HCT116 (cell line): ENCODE measurements at regions not wholly inside any gene's neighbourhood (a gene's known extent, or its start where the extent isn't known, plus 50 kb on each side); places are given as distances from the start of the nearest gene placed in this dataset.

Experiments
- ATAC-seq: fragments of 200-7000 bp; cut with Tn5 transposase; 2 replicates; pipeline ENCODE4 v1.9.1; 2020; ENCODE audit warnings: mild to moderate bottlenecking, moderate library complexity
- BruUV-seq: library from RNA; stranded (reverse); fragments of 400-500 nt; replicated peaks from 2 replicates; lab custom pipeline; 2021; lab: Mats Ljungman, UMichigan
- CTCF ChIA-PET: fragments of 300-600 bp; sonication (Branson Sonifier 250); formaldehyde crosslinking; loops from one replicate; lab custom pipeline; 2021; ENCODE audit warnings: antibody characterized with exemption; lab: Charles Lee
- POLR2A ChIA-PET: fragments of 300-600, 350-600 bp; sonication (Branson Sonifier 250); formaldehyde crosslinking; loops from one replicate; lab custom pipeline; 2021; ENCODE audit warnings: antibody characterized with exemption; lab: Charles Lee
- RAD21 ChIA-PET, 2 experiments: fragments of 300-600 bp; sonication (Branson Sonifier 250); formaldehyde crosslinking; loops; one replicate each; lab custom pipeline; 2023; ENCODE audit warnings: low total read pairs in 2 of 2; ENCODE audit not compliant: uncharacterized antibody in 2 of 2, unreplicated experiment in 2 of 2, low non-redundant PET in 1 of 2; lab: Charles Lee
- DNase-seq: peaks from one replicate; pipeline ENCODE4 v3.0.0-alpha.2; 2010; ENCODE audit warnings: low read depth, low spot score
- H2AFZ ChIP-seq: fragments of 200-600 bp; shearing (Covaris generic), sonication (generic); 2 replicates; pipeline ENCODE4 v1.6.1; 2017; ENCODE audit warnings: low read depth, mixed run types, mixed read lengths, antibody characterized with exemption, low read length; ENCODE audit not compliant: poor library complexity, severe bottlenecking
- H3K27ac ChIP-seq: 2 replicates; pipeline ENCODE4 v1.5.1; 2012; ENCODE audit warnings: low read depth, low read length
- H3K27me3 ChIP-seq: fragments of 200-600 bp; sonication (generic); 2 replicates; pipeline ENCODE4 v1.6.1; 2016; ENCODE audit warnings: mixed run types, low read length, mixed read lengths; ENCODE audit not compliant: insufficient read depth
- H3K36me3 ChIP-seq, 2 experiments: fragments of 200-500 bp in 1 of 2; fragments of 200-600 bp in 1 of 2; sonication (Bioruptor generic) in 1 of 2; sonication (generic) in 1 of 2; 2 replicates each; pipeline versions ENCODE4 v1.5.1 to v1.6.1; 2014 to 2016; ENCODE audit warnings: low read length in 2 of 2, inconsistent platforms in 1 of 2, mixed read lengths in 1 of 2, mixed run types in 1 of 2; ENCODE audit not compliant: insufficient read depth in 2 of 2, control insufficient read depth in 1 of 2
- H3K4me1 ChIP-seq, 2 experiments: fragments of 200-600 bp in 1 of 2; sonication (generic) in 1 of 2; 2 replicates each; pipeline versions ENCODE4 v1.5.1 to v1.6.1; 2012 to 2017; ENCODE audit warnings: low read length in 2 of 2, inconsistent platforms in 1 of 2, mild to moderate bottlenecking in 1 of 2, mixed read lengths in 1 of 2, mixed run types in 1 of 2, moderate library complexity in 1 of 2; ENCODE audit not compliant: insufficient read depth in 2 of 2, control insufficient read depth in 1 of 2
- H3K4me2 ChIP-seq: fragments of 200-600 bp; sonication (generic); 2 replicates; pipeline ENCODE4 v1.6.1; 2017; ENCODE audit warnings: mixed run types, low read length, mixed read lengths
- H3K4me3 ChIP-seq, 2 experiments: fragments of 200-600 bp in 1 of 2; sonication (generic) in 1 of 2; replicated peaks in 1 of 2; 2 replicates each; pipeline ENCODE4 v1.5.1; 2011 to 2016; ENCODE audit warnings: low read length in 2 of 2, control low read depth in 1 of 2, low read depth in 1 of 2, mild to moderate bottlenecking in 1 of 2, mixed read lengths in 1 of 2, mixed run types in 1 of 2
- H3K79me2 ChIP-seq: fragments of 200-600 bp; sonication (generic); 2 replicates; pipeline ENCODE4 v1.6.1; 2017; ENCODE audit warnings: mild to moderate bottlenecking, mixed run types, low read length, moderate library complexity, mixed read lengths; ENCODE audit not compliant: insufficient read depth
- H3K9ac ChIP-seq: fragments of 200-600 bp; sonication (generic); 2 replicates; pipeline ENCODE4 v1.6.1; 2016; ENCODE audit warnings: low read length, mixed read lengths
- H3K9me2 ChIP-seq: fragments of 200-600 bp; sonication (generic), shearing (Covaris generic); 2 replicates; pipeline ENCODE4 v1.6.1; 2017; ENCODE audit warnings: mixed run types, mild to moderate bottlenecking, moderate library complexity; ENCODE audit not compliant: insufficient read depth
- H3K9me3 ChIP-seq, 2 experiments: fragments of 200-500 bp in 1 of 2; fragments of 200-600 bp in 1 of 2; sonication (Bioruptor generic) in 1 of 2; sonication (generic) in 1 of 2; 2 replicates each; pipeline ENCODE4 v1.6.1; 2014 to 2017; ENCODE audit warnings: low read length in 2 of 2, mixed read lengths in 2 of 2, inconsistent platforms in 1 of 2, low read depth in 1 of 2, mild to moderate bottlenecking in 1 of 2, mixed run types in 1 of 2, moderate library complexity in 1 of 2; ENCODE audit not compliant: control insufficient read depth in 1 of 2, insufficient read depth in 1 of 2
- H4K20me1 ChIP-seq: fragments of 200-600 bp; sonication (generic), shearing (Covaris generic); 2 replicates; pipeline ENCODE4 v1.6.1; 2017; ENCODE audit warnings: mixed run types, mild to moderate bottlenecking, moderate library complexity; ENCODE audit not compliant: insufficient read depth
- CBX3 ChIP-seq: IDR thresholded peaks from 2 replicates; pipeline ENCODE4 v1.6.1; 2012; ENCODE audit warnings: low read depth
- CEBPB ChIP-seq: IDR thresholded peaks from 2 replicates; pipeline ENCODE4 v1.6.1; 2012; ENCODE audit warnings: low read depth
- EZH2phosphoT487 ChIP-seq: fragments of 200-600 bp; IDR thresholded peaks from 2 replicates; pipeline ENCODE4 v1.6.1; 2018; ENCODE audit warnings: antibody characterized with exemption, borderline replicate concordance
- FOSL1 ChIP-seq: IDR thresholded peaks from 2 replicates; pipeline ENCODE4 v1.6.1; 2012; ENCODE audit warnings: low read depth
- POLR2A ChIP-seq: IDR thresholded peaks from 2 replicates; pipeline ENCODE4 v1.7.0; 2011; ENCODE audit warnings: borderline replicate concordance; ENCODE audit not compliant: insufficient read depth, insufficient read length; ENCODE audit errors: extremely low read depth
- SIN3A ChIP-seq: IDR thresholded peaks from 2 replicates; pipeline ENCODE4 v1.6.1; 2012; ENCODE audit warnings: low read depth
- SRF ChIP-seq: IDR thresholded peaks from 2 replicates; pipeline ENCODE4 v1.6.1; 2012; ENCODE audit warnings: low read depth
- TCF7L2 ChIP-seq: IDR thresholded peaks from 2 replicates; pipeline ENCODE4 v1.7.0; 2011; ENCODE audit warnings: borderline replicate concordance, inconsistent platforms; ENCODE audit not compliant: insufficient read depth, insufficient read length; ENCODE audit errors: extremely low read depth
- ZNF274 ChIP-seq: fragments of 200-500 bp; sonication (Bioruptor generic); IDR thresholded peaks from 2 replicates; pipeline ENCODE4 v1.6.1; 2014; ENCODE audit warnings: mild to moderate bottlenecking, low read depth, low read length, inconsistent platforms
- intact Hi-C: fragments of 100-400 bp; cut with micrococcal nuclease; formaldehyde crosslinking; loops from 2 replicates; pipeline ENCODE4 v1.10.0; 2022
- TF ChIP-seq, protein P1 (sequence below): IDR thresholded peaks from 2 replicates; pipeline ENCODE4 v1.6.1; 2012; ENCODE audit warnings: low read depth
- TF ChIP-seq, protein P2 (sequence below): IDR thresholded peaks from 2 replicates; pipeline ENCODE4 v1.6.1; 2011; ENCODE audit warnings: mild to moderate bottlenecking, low read length, moderate library complexity; ENCODE audit not compliant: insufficient replicate concordance; ENCODE audit errors: extremely low read depth

DNA sequence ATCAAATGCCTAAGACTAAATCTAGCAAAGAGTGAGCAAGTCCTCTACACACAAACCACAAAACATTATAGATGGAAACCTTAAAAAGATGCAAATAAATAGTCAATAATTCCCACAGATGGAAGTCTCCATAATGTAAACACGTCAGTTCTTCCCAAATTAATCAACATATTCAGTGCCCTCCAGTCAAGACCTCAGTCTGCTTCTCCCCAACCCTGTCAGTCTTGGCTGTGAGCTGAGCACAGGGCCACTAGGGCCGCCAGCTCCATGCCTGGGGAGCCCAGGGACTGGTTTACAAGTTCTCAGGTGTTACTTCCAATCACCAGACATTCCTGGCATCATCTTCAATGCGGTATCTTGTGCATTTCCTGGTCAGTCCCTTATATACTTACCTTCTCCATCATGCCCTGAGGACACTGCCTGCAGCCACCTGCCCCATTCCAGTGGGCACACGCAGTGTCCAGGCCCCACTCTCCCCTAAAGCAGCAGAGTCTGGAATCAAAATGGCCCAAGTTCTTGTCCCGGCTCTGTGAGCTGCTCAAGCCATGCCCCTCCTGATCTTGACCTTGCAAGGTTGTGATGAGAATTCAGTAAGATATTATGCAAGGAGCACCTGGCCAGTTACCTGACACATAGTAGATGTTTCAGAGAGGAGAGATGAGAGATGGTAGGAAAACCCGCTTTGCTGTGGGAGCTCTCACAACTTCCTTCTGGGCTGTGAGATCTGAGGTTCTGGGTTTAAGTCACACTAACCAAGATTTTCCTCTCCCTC is 207.9 kb upstream of the RAB6C start (continued):
- no peak for TF ChIP-seq CBX3

DNA sequence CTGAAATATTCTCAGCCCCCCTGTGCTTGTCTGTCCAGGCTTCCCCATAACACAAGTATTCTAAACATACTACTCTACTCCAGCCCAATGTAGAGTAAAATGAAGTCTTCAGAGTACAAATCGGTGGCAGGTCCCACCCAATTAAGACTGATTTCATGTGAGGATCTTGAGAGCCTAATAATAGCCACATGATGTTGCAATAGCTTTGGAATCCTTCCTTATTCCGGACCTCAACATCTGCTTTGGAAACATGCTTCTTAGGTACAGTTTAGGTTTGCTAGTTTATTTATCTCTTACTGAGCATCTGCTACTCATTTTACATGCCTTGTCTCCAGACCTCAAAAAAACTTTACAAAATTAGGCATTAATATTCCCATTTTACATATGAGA is 207.3 kb upstream of the RAB6C start:
- Histone ChIP-seq H3K79me2 (no peaks in the 10 kb centered on the region), H3K9me3 (no peaks in the 10 kb centered on the region), H3K4me1 (no peaks in the 10 kb centered on the region), H3K9ac (no peak overlapping the region), H3K4me3 (no peak overlapping the region), H3K27me3 (peaks cover 42% of the 10 kb centered on the region), H3K27ac (no peak overlapping the region), H4K20me1 (no peaks in the 10 kb centered on the region), H3K4me2 (no peak overlapping the region), H2AFZ (no peak overlapping the region), H3K36me3 (no peaks in the 10 kb centered on the region), H3K9me2 (no peaks in the 10 kb centered on the region)
- DNase-seq (no peak), ATAC-seq (no peak)
- RAD21 ChIA-PET = no interaction called here
- intact Hi-C loops = no loop called here
- TF ChIP-seq, protein P1, sequence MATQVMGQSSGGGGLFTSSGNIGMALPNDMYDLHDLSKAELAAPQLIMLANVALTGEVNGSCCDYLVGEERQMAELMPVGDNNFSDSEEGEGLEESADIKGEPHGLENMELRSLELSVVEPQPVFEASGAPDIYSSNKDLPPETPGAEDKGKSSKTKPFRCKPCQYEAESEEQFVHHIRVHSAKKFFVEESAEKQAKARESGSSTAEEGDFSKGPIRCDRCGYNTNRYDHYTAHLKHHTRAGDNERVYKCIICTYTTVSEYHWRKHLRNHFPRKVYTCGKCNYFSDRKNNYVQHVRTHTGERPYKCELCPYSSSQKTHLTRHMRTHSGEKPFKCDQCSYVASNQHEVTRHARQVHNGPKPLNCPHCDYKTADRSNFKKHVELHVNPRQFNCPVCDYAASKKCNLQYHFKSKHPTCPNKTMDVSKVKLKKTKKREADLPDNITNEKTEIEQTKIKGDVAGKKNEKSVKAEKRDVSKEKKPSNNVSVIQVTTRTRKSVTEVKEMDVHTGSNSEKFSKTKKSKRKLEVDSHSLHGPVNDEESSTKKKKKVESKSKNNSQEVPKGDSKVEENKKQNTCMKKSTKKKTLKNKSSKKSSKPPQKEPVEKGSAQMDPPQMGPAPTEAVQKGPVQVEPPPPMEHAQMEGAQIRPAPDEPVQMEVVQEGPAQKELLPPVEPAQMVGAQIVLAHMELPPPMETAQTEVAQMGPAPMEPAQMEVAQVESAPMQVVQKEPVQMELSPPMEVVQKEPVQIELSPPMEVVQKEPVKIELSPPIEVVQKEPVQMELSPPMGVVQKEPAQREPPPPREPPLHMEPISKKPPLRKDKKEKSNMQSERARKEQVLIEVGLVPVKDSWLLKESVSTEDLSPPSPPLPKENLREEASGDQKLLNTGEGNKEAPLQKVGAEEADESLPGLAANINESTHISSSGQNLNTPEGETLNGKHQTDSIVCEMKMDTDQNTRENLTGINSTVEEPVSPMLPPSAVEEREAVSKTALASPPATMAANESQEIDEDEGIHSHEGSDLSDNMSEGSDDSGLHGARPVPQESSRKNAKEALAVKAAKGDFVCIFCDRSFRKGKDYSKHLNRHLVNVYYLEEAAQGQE = no peak
- TF ChIP-seq FOSL1 (no peak), POLR2A (no peak), SRF (no peak), TCF7L2 (no peak), SIN3A (no peak), EZH2phosphoT487 (no peak), ZNF274 (no peak), CEBPB (no peak)
- TF ChIP-seq, protein P2, sequence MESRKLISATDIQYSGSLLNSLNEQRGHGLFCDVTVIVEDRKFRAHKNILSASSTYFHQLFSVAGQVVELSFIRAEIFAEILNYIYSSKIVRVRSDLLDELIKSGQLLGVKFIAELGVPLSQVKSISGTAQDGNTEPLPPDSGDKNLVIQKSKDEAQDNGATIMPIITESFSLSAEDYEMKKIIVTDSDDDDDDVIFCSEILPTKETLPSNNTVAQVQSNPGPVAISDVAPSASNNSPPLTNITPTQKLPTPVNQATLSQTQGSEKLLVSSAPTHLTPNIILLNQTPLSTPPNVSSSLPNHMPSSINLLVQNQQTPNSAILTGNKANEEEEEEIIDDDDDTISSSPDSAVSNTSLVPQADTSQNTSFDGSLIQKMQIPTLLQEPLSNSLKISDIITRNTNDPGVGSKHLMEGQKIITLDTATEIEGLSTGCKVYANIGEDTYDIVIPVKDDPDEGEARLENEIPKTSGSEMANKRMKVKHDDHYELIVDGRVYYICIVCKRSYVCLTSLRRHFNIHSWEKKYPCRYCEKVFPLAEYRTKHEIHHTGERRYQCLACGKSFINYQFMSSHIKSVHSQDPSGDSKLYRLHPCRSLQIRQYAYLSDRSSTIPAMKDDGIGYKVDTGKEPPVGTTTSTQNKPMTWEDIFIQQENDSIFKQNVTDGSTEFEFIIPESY = no peak
- no TSS peak for BruUV-seq
- CTCF ChIA-PET = no interaction called here
- POLR2A ChIA-PET = no interaction called here
